H9 (cell line): ENCODE measurements at regions not wholly inside any gene's neighbourhood (a gene's known extent, or its start where the extent isn't known, plus 50 kb on each side); places are given as distances from the start of the nearest gene placed in this dataset.

Source experiments
- DNase-seq: peaks from one replicate; pipeline ENCODE4 v3.0.0-alpha.2; 2017
- H2AFZ ChIP-seq: one replicate; pipeline ENCODE4 v1.6.1; 2013; ENCODE audit warnings: mild to moderate bottlenecking, low read length, control low read depth, moderate library complexity
- H2AK5ac ChIP-seq: 2 replicates; pipeline ENCODE4 v1.6.1; 2013; ENCODE audit warnings: low read length, control low read depth, mixed read lengths; ENCODE audit not compliant: insufficient read length
- H2BK120ac ChIP-seq: one replicate; pipeline ENCODE4 v1.6.1; 2013; ENCODE audit warnings: low read depth, mild to moderate bottlenecking, low read length, control low read depth, inconsistent platforms; ENCODE audit not compliant: poor library complexity, severe bottlenecking
- H2BK12ac ChIP-seq: 2 replicates; pipeline ENCODE4 v1.6.1; 2013; ENCODE audit warnings: low read length, control low read depth, mixed read lengths, low read depth; ENCODE audit not compliant: insufficient read length
- H2BK15ac ChIP-seq: 2 replicates; pipeline ENCODE4 v1.6.1; 2013; ENCODE audit warnings: low read depth, low read length, control low read depth
- H2BK20ac ChIP-seq: one replicate; pipeline ENCODE4 v1.6.1; 2013; ENCODE audit warnings: low read depth, mild to moderate bottlenecking, low read length, control low read depth, inconsistent platforms; ENCODE audit not compliant: poor library complexity, severe bottlenecking
- H2BK5ac ChIP-seq: 2 replicates; pipeline ENCODE4 v1.6.1; 2013; ENCODE audit warnings: low read length, control low read depth, mixed read lengths; ENCODE audit not compliant: insufficient read length
- H3K14ac ChIP-seq: 2 replicates; pipeline ENCODE4 v1.6.1; 2013; ENCODE audit warnings: low read length, control low read depth; ENCODE audit not compliant: insufficient read depth
- H3K18ac ChIP-seq: 2 replicates; pipeline ENCODE4 v1.6.1; 2013; ENCODE audit warnings: low read depth, mild to moderate bottlenecking, mixed read lengths, low read length, control low read depth; ENCODE audit not compliant: insufficient read length
- H3K23ac ChIP-seq: 2 replicates; pipeline ENCODE4 v1.6.1; 2013; ENCODE audit warnings: low read length, control low read depth, mixed read lengths, low read depth; ENCODE audit not compliant: insufficient read length
- H3K23me2 ChIP-seq: 2 replicates; pipeline ENCODE4 v1.6.1; 2013; ENCODE audit warnings: low read depth, mild to moderate bottlenecking, mixed read lengths, low read length, control low read depth; ENCODE audit not compliant: insufficient read length, poor library complexity, severe bottlenecking
- H3K27ac ChIP-seq: 2 replicates; pipeline ENCODE4 v1.5.1; 2013; ENCODE audit warnings: low read length, control low read depth, mixed read lengths, low read depth; ENCODE audit not compliant: insufficient read length
- H3K27me3 ChIP-seq: 2 replicates; pipeline ENCODE4 v1.6.1; 2013; ENCODE audit warnings: low read length, control low read depth, inconsistent platforms; ENCODE audit not compliant: insufficient read depth
- H3K4ac ChIP-seq: 2 replicates; pipeline ENCODE4 v1.6.1; 2013; ENCODE audit warnings: low read depth, mild to moderate bottlenecking, control low read depth, inconsistent platforms, low read length, moderate library complexity
- H3K4me1 ChIP-seq: 2 replicates; pipeline ENCODE4 v1.6.1; 2013; ENCODE audit warnings: low read length, control low read depth, inconsistent platforms; ENCODE audit not compliant: insufficient read depth
- H3K4me2 ChIP-seq: 2 replicates; pipeline ENCODE4 v1.6.1; 2013; ENCODE audit warnings: low read length, control low read depth, mixed read lengths; ENCODE audit not compliant: insufficient read length, insufficient read depth
- H3K56ac ChIP-seq: 2 replicates; pipeline ENCODE4 v1.6.1; 2013; ENCODE audit warnings: low read depth, mild to moderate bottlenecking, mixed read lengths, low read length, control low read depth; ENCODE audit not compliant: insufficient read length
- H3K79me1 ChIP-seq: 2 replicates; pipeline ENCODE4 v1.6.1; 2013; ENCODE audit warnings: low read depth, mild to moderate bottlenecking, moderate library complexity, low read length, control low read depth, inconsistent platforms; ENCODE audit not compliant: insufficient read depth, poor library complexity, severe bottlenecking
- H3K79me2 ChIP-seq: 2 replicates; pipeline ENCODE4 v1.6.1; 2013; ENCODE audit warnings: low read length, control low read depth, inconsistent platforms; ENCODE audit not compliant: insufficient read depth
- H3K9ac ChIP-seq: 2 replicates; pipeline ENCODE4 v1.6.1; 2013; ENCODE audit warnings: low read length, control low read depth, mixed read lengths; ENCODE audit not compliant: insufficient read length; ENCODE audit errors: extremely low read depth
- H3K9me3 ChIP-seq: one replicate; pipeline ENCODE4 v1.6.1; 2013; ENCODE audit warnings: low read depth, low read length, inconsistent platforms; ENCODE audit not compliant: control insufficient read depth
- H3T11ph ChIP-seq: one replicate; pipeline ENCODE4 v1.6.1; 2013; ENCODE audit warnings: mild to moderate bottlenecking, low read length, control low read depth, inconsistent platforms
- H4K20me1 ChIP-seq: one replicate; pipeline ENCODE4 v1.6.1; 2013; ENCODE audit not compliant: control insufficient read depth, insufficient read length, insufficient read depth
- H4K5ac ChIP-seq: 2 replicates; pipeline ENCODE4 v1.6.1; 2013; ENCODE audit warnings: low read depth, mild to moderate bottlenecking, mixed read lengths, low read length, control low read depth; ENCODE audit not compliant: insufficient read length
- H4K8ac ChIP-seq: replicated peaks from 2 replicates; pipeline ENCODE4 v1.6.1; 2013; ENCODE audit warnings: low read length, control low read depth, mixed read lengths, low read depth; ENCODE audit not compliant: insufficient read length
- H4K91ac ChIP-seq: 2 replicates; pipeline ENCODE4 v1.6.1; 2013; ENCODE audit warnings: low read depth, mild to moderate bottlenecking, moderate library complexity, mixed read lengths, low read length, control low read depth; ENCODE audit not compliant: insufficient read length
- H3K27ac Mint-ChIP-seq, 3 experiments: 2 replicates in 2 of 3; 3 replicates in 1 of 3; pipeline ENCODE4 v1.8.0; 2020 to 2021; ENCODE audit warnings: mixed read lengths in 3 of 3, mild to moderate bottlenecking in 1 of 3, moderate library complexity in 1 of 3
- H3K27me3 Mint-ChIP-seq: 2 replicates; pipeline ENCODE4 v1.8.0; 2021; ENCODE audit warnings: low read depth, mild to moderate bottlenecking, moderate library complexity, mixed read lengths
- H3K36me3 Mint-ChIP-seq, 3 experiments: 2 replicates in 2 of 3; 3 replicates in 1 of 3; pipeline ENCODE4 v1.8.0; 2020 to 2021; ENCODE audit warnings: low read depth in 3 of 3, mixed read lengths in 3 of 3; ENCODE audit not compliant: insufficient read depth in 1 of 3
- H3K4me1 Mint-ChIP-seq, 2 experiments: 2 replicates each; pipeline ENCODE4 v1.8.0; 2020; ENCODE audit warnings: mixed read lengths in 2 of 2
- H3K4me3 Mint-ChIP-seq, 2 experiments: 2 replicates in 1 of 2; 3 replicates in 1 of 2; pipeline ENCODE4 v1.8.0; 2020 to 2021; ENCODE audit warnings: mild to moderate bottlenecking in 2 of 2, mixed read lengths in 2 of 2, moderate library complexity in 1 of 2
- H3K9me3 Mint-ChIP-seq, 2 experiments: 2 replicates in 1 of 2; 3 replicates in 1 of 2; pipeline ENCODE4 v1.8.0; 2020; ENCODE audit warnings: mild to moderate bottlenecking in 2 of 2, mixed read lengths in 2 of 2, moderate library complexity in 1 of 2
- WGBS: extraction: QIAGEN DNeasy Blood & Tissue Kit; methylation state at CpG from one replicate; pipeline ENCODE4 v1.1.7; 2013; ENCODE audit warnings: missing lambda C conversion rate, low lambda C conversion rate, mixed read lengths; ENCODE audit not compliant: insufficient read length; ENCODE audit errors: extremely low coverage; 5-methylcytosine and 5-hydroxymethylcytosine counted together
- TF ChIP-seq, protein P1 (sequence below): fragments of 200-600 bp; sonication (generic); conservative IDR thresholded peaks from 3 replicates; pipeline ENCODE4 v1.8.0; 2021; ENCODE audit warnings: antibody characterized with exemption, mild to moderate bottlenecking

DNA sequence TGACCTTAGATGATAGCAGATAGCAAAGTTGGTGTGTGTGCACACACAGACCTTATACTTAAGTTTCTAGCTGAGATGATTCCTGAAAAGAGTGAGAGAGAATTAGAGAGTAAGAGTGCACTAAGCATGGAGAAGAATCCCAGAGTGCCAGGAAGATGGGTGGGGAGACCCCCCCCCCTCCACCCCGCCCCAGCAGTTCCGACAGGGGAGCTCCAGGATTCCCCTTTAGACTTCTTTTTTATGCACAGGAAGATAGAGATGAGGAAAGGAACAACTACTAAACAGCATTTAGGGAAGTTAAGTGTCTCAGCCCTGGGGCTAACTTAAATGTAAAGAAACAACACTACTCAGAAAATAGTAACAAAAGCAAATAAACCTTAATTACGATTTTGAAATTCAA is 878.0 kb upstream of the GOT2 start:
- DNase-seq, result peak; percentile 32
- no peaks in the 10 kb centered on the region for H3K9me3 ChIP-seq
- no peak overlapping the region for H3T11ph ChIP-seq
- no peak overlapping the region for H3K23ac ChIP-seq
- H3K79me2 ChIP-seq, result no peaks in the 10 kb centered on the region
- no peaks in the 10 kb centered on the region for H3K23me2 ChIP-seq
- no peak overlapping the region for H3K56ac ChIP-seq
- H4K91ac ChIP-seq, result no peak overlapping the region
- H2AFZ ChIP-seq, result no peak overlapping the region
- no peak overlapping the region for H2AK5ac ChIP-seq
- no peak overlapping the region for H3K18ac ChIP-seq
- H3K4me3 Mint-ChIP-seq, result no peak overlapping the region; a peak in 1 of 5 replicates
- H2BK12ac ChIP-seq, result no peak overlapping the region
- H4K8ac ChIP-seq, result no peak overlapping the region
- no peak overlapping the region for H3K4ac ChIP-seq
- no peak overlapping the region for H3K27ac ChIP-seq
- H2BK20ac ChIP-seq, result no peak overlapping the region
- no peak overlapping the region for H3K9ac ChIP-seq
- no peak overlapping the region for H4K5ac ChIP-seq
- no peaks in the 10 kb centered on the region for H4K20me1 ChIP-seq
- no peaks in the 10 kb centered on the region for H3K36me3 Mint-ChIP-seq
- no peak overlapping the region for H2BK5ac ChIP-seq
- no peaks in the 10 kb centered on the region for H3K79me1 ChIP-seq
- H3K4me2 ChIP-seq, result no peak overlapping the region
- no peaks in the 10 kb centered on the region for H3K9me3 Mint-ChIP-seq
- no peaks in the 10 kb centered on the region for H3K27me3 ChIP-seq
- WGBS, result no CpG with 5 or more reads among the region's 3 CpGs
- no peak overlapping the region for H3K14ac ChIP-seq
- H3K4me1 Mint-ChIP-seq, result peaks cover 17 to 30% of the 10 kb centered on the region in 2 experiments
- H3K4me1 ChIP-seq, result no peaks in the 10 kb centered on the region; the same call in 1 of the 2 replicates
- TF ChIP-seq, protein P1, sequence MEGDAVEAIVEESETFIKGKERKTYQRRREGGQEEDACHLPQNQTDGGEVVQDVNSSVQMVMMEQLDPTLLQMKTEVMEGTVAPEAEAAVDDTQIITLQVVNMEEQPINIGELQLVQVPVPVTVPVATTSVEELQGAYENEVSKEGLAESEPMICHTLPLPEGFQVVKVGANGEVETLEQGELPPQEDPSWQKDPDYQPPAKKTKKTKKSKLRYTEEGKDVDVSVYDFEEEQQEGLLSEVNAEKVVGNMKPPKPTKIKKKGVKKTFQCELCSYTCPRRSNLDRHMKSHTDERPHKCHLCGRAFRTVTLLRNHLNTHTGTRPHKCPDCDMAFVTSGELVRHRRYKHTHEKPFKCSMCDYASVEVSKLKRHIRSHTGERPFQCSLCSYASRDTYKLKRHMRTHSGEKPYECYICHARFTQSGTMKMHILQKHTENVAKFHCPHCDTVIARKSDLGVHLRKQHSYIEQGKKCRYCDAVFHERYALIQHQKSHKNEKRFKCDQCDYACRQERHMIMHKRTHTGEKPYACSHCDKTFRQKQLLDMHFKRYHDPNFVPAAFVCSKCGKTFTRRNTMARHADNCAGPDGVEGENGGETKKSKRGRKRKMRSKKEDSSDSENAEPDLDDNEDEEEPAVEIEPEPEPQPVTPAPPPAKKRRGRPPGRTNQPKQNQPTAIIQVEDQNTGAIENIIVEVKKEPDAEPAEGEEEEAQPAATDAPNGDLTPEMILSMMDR, result no peak
- no peak overlapping the region for H2BK15ac ChIP-seq
- H3K27me3 Mint-ChIP-seq, result peaks cover 18% of the 10 kb centered on the region
- no peak overlapping the region for H2BK120ac ChIP-seq
- H3K27ac Mint-ChIP-seq, result peak overlapping the region in 1 of 3 experiments; percentile 65; a peak in 1 of 7 replicates
